Suppressor macrophage (primary cell): ENCODE measurements at regions not wholly inside any gene's neighbourhood (a gene's known extent, or its start where the extent isn't known, plus 50 kb on each side); places are given as distances from the start of the nearest gene placed in this dataset.
"Not testable (repeated sequence)": the region's sequence is repeated elsewhere in the genome, so short reads cannot be mapped to it uniquely, and the experiment has no call there.

Experiments
- DNase-seq, 4 experiments: peaks; one replicate each; pipeline ENCODE4 v3.0.0-alpha.2; 2020 to 2022

- no peak for DNase-seq
Observed at GRCh38 chr21:15439726-15440125, 290.1 kb upstream of the USP25 start.

GRCh38 chr21:15441060-15441493, 288.7 kb upstream of the USP25 start:
- peak in 3 of 4 experiments; percentile 4 to 28 (median 6) for DNase-seq

- no peak for DNase-seq
Observed at GRCh38 chr21:15441992-15442391, 287.8 kb upstream of the USP25 start.

GRCh38 chr21:15442743-15443469, 286.9 kb upstream of the USP25 start:
- peak; percentile 27 to 82 (median 62) for DNase-seq

- peak in 1 of 4 experiments; percentile 5 for DNase-seq
Observed at GRCh38 chr21:15443740-15444117, 286.1 kb upstream of the USP25 start.

- DNase-seq = peak in 3 of 4 experiments; percentile 4 to 25 (median 15)
Observed at GRCh38 chr21:15444118-15444960, 285.4 kb upstream of the USP25 start.

GRCh38 chr21:15445327-15445726, 284.5 kb upstream of the USP25 start:
- peak; percentile 39 to 83 (median 64) for DNase-seq

- DNase-seq = peak; percentile 42 to 65 (median 55)
Observed at GRCh38 chr21:15446223-15446622, 283.6 kb upstream of the USP25 start.

- DNase-seq = no peak
Observed at GRCh38 chr21:15449556-15449955, 280.2 kb upstream of the USP25 start.

- no peak for DNase-seq
Observed at GRCh38 chr21:15453261-15453660, 276.5 kb upstream of the USP25 start.

- not testable (repeated sequence) for DNase-seq
Observed at GRCh38 chr21:15453785-15454184, 276.0 kb upstream of the USP25 start.

- DNase-seq = not testable (repeated sequence)
Observed at GRCh38 chr21:15454931-15455330, 274.9 kb upstream of the USP25 start.

- no peak for DNase-seq
Observed at GRCh38 chr21:15455819-15456462, 273.8 kb upstream of the USP25 start.

- no peak for DNase-seq
Observed at GRCh38 chr21:15457965-15458364, 271.8 kb upstream of the USP25 start.

- DNase-seq = no peak
Observed at GRCh38 chr21:15462092-15462491, 267.7 kb upstream of the USP25 start.

- DNase-seq = no peak
Observed at GRCh38 chr21:15466329-15466728, 263.5 kb upstream of the USP25 start.

- DNase-seq = no peak
Observed at GRCh38 chr21:15468368-15468767, 261.4 kb upstream of the USP25 start.

GRCh38 chr21:15472108-15473040, 257.4 kb upstream of the USP25 start:
- no peak for DNase-seq

GRCh38 chr21:15477773-15478172, 252.0 kb upstream of the USP25 start:
- not testable (repeated sequence) for DNase-seq

GRCh38 chr21:15480160-15480559, 249.6 kb upstream of the USP25 start:
- no peak for DNase-seq

- DNase-seq = peak; percentile 89 to 95 (median 91)
Observed at GRCh38 chr21:15483138-15483780, 246.5 kb upstream of the USP25 start.
